Heart left ventricle (tissue), 13 donors: ENCODE measurements at regions not wholly inside any gene's neighbourhood (a gene's known extent, or its start where the extent isn't known, plus 50 kb on each side); places are given as distances from the start of the nearest gene placed in this dataset.

ENCODE experiments used
- POLR2A ChIP-seq, 2 donors: fragments of 450-650 bp; IDR thresholded peaks; one replicate each; pipeline ENCODE4 v1.6.1; 2017; ENCODE audit warnings: antibody characterized with exemption in 2 of 2, mild to moderate bottlenecking in 2 of 2, moderate library complexity in 2 of 2
- TF ChIP-seq, protein P1 (sequence below), 12 donors: fragments of 200-600 bp; sonication (generic) in 4 of 12; IDR thresholded peaks; one replicate each; pipeline versions ENCODE4 v1.5.0 to v1.8.0; 2018 to 2022; ENCODE audit warnings: antibody characterized with exemption in 12 of 12, mild to moderate bottlenecking in 5 of 12
- donor health status: ischemic (EF 13 %, LVEDD 7.1; RV severe dilation, severe dysfunction).
- donor health status: DM: no; HTN: yes; CAD: no.
- donor health status: DM: no; HTN: no; CAD: no.
- donor health status: ischemic (EF 25% LVEDD 6.9; RV normal size, moderate dysfunction).
- donor health status: ischemic (EF 25% LVEDD 5.7; RV mildly dilated, moderate dysfunction).
- donor health status: ischemic (EF 35%, LVEDD 5.7; RV mildly dilated, moderate dysfunction).
- donor health status: nonischemic (EF 11% LVEDD 7.7; RV severe dilation, severe dysfunction).
- donor health status: DM: yes; HTN: yes; CAD: no.
- donor health status: PGD.
- donor health status: ischemic (EF 29% LVEDD 5.4; RV normal size, mild dysfunction).
- donor health status: nonischemic (EF 23%, LVEDD 6.1; RV moderate dilation, normal function).

DNA sequence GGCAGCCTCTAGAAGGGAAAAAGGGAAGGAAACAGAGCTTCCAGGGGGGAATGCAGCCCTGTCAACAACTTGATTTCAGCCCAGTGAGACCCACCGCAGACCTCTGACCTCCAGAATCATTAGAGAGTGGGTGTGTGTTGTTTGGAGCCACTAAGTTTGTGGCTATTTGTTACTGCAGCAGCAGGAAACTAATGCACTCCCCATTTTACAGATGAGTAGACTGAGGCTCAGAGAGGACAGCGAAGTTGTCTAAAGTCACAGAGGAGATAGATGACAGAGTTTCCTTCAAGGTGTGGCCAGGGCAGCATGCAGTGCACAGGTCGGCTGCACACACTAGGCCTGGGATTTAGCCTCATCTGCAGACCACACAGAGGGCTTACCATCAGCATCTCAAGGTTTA, 81.8 kb upstream of the ALDH1L1 start:
- TF ChIP-seq, protein P1, sequence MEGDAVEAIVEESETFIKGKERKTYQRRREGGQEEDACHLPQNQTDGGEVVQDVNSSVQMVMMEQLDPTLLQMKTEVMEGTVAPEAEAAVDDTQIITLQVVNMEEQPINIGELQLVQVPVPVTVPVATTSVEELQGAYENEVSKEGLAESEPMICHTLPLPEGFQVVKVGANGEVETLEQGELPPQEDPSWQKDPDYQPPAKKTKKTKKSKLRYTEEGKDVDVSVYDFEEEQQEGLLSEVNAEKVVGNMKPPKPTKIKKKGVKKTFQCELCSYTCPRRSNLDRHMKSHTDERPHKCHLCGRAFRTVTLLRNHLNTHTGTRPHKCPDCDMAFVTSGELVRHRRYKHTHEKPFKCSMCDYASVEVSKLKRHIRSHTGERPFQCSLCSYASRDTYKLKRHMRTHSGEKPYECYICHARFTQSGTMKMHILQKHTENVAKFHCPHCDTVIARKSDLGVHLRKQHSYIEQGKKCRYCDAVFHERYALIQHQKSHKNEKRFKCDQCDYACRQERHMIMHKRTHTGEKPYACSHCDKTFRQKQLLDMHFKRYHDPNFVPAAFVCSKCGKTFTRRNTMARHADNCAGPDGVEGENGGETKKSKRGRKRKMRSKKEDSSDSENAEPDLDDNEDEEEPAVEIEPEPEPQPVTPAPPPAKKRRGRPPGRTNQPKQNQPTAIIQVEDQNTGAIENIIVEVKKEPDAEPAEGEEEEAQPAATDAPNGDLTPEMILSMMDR (IDR thresholded peaks at IDR 0.05), result no peak
- TF ChIP-seq POLR2A (IDR thresholded peaks at IDR 0.05), result no peak
